ENCODE measurements at regions not wholly inside any gene's neighbourhood (a gene's known extent, or its start where the extent isn't known, plus 50 kb on each side); places are given as distances from the start of the nearest gene placed in this dataset.

- Histone ChIP-seq H3K9me3 (no peaks in the 10 kb centered on the region), H3K4me3 (no peak overlapping the region), H3K27ac (no peak overlapping the region), H3K27me3 (peaks cover 5% of the 10 kb centered on the region), H3K4me1 (peaks cover 0 to 8% (median 0%) of the 10 kb centered on the region in 4 donors), H3K36me3 (no peaks in the 10 kb centered on the region)
- 90% methylated on average over 10 of the region's 10 CpGs; no CpG with 5 or more reads in 1 of the 2 donors for WGBS, 2 donors (ENCODE audit: low coverage in 1 of 2)
- no peak for DNase-seq
- intact Hi-C loops (cut with DNase I; ENCODE audit: low total_unique reads), result no loop called here
- TF ChIP-seq EP300 (IDR thresholded peaks at IDR 0.05; ENCODE audit: low read depth), result no peak
- TF ChIP-seq POLR2A (IDR thresholded peaks at IDR 0.05), result no peak
- TF ChIP-seq, protein P1, sequence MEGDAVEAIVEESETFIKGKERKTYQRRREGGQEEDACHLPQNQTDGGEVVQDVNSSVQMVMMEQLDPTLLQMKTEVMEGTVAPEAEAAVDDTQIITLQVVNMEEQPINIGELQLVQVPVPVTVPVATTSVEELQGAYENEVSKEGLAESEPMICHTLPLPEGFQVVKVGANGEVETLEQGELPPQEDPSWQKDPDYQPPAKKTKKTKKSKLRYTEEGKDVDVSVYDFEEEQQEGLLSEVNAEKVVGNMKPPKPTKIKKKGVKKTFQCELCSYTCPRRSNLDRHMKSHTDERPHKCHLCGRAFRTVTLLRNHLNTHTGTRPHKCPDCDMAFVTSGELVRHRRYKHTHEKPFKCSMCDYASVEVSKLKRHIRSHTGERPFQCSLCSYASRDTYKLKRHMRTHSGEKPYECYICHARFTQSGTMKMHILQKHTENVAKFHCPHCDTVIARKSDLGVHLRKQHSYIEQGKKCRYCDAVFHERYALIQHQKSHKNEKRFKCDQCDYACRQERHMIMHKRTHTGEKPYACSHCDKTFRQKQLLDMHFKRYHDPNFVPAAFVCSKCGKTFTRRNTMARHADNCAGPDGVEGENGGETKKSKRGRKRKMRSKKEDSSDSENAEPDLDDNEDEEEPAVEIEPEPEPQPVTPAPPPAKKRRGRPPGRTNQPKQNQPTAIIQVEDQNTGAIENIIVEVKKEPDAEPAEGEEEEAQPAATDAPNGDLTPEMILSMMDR (IDR thresholded peaks at IDR 0.05), result no peak
- TF ChIP-seq POLR2AphosphoS5 (IDR thresholded peaks at IDR 0.05), result no peak
- in situ Hi-C loops (cut with MboI; ENCODE audit: low pct_ligation_motif_present in 1 of 4, low pct_unique_long_range_greater_than_20kb in 1 of 4, low sequenced_read_pairs in 3 of 4), result no loop called here
These were observed 216.3 kb downstream of the PHETA1 start for GRCh38 chr12:111152561-111152960.

GRCh38 chr12:111150921-111151840 lies 217.7 kb downstream of the PHETA1 start:
- Histone ChIP-seq H3K27ac (no peak overlapping the region), H3K4me1 (peaks cover 0 to 8% (median 0%) of the 10 kb centered on the region in 4 donors), H3K9me3 (no peaks in the 10 kb centered on the region), H3K27me3 (peaks cover 4% of the 10 kb centered on the region), H3K4me3 (no peak overlapping the region), H3K36me3 (no peaks in the 10 kb centered on the region)
- intact Hi-C loops (cut with DNase I; ENCODE audit: low total_unique reads), result no loop called here
- TF ChIP-seq POLR2AphosphoS5 (IDR thresholded peaks at IDR 0.05), result no peak
- no peak for TF ChIP-seq EP300 (IDR thresholded peaks at IDR 0.05; ENCODE audit: low read depth)
- TF ChIP-seq, protein P1 (IDR thresholded peaks at IDR 0.05), result no peak
- no peak for TF ChIP-seq POLR2A (IDR thresholded peaks at IDR 0.05)
- DNase-seq, result no peak
- in situ Hi-C loops (cut with MboI; ENCODE audit: low pct_ligation_motif_present in 1 of 4, low pct_unique_long_range_greater_than_20kb in 1 of 4, low sequenced_read_pairs in 3 of 4), result no loop called here
- WGBS, 2 donors (ENCODE audit: low coverage in 1 of 2), result 38 to 73% methylated on average over 5 to 20 of the region's 20 CpGs

DNA sequence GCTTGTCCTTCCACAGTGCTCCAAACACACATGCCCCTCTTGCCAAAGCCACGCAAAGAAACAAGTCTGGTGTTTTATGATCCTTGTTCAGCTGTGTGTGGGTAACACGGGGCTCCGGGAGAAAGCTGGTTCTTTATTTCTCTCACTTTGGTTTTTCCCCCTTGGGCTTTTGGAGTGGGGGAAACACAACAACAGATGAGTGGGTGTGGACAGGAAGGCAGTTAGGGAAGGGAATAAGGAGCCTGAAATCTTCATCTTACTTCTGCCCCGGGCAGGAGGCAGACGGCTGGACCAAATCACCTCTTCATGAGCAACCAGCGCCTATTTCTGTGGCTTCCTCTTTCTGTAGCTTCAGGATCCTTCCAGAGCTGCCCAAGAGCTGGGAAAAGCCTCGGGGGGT lies 218.5 kb downstream of the PHETA1 start:
- no peaks in the 10 kb centered on the region for H3K9me3 ChIP-seq
- no peak overlapping the region for H3K4me3 ChIP-seq
- in situ Hi-C loops (cut with MboI; ENCODE audit: low pct_ligation_motif_present in 1 of 4, low pct_unique_long_range_greater_than_20kb in 1 of 4, low sequenced_read_pairs in 3 of 4) (no loop called here), intact Hi-C loops (cut with DNase I; ENCODE audit: low total_unique reads) (no loop called here)
- H3K27me3 ChIP-seq, result no peaks in the 10 kb centered on the region
- H3K27ac ChIP-seq, result no peak overlapping the region
- H3K36me3 ChIP-seq, result no peaks in the 10 kb centered on the region
- no peak for DNase-seq
- H3K4me1 ChIP-seq, result peaks cover 0 to 8% (median 0%) of the 10 kb centered on the region in 4 donors
- WGBS, 2 donors (ENCODE audit: low coverage in 1 of 2), result 0 to 7% methylated on average over 1 to 7 of the region's 7 CpGs
- TF ChIP-seq POLR2A (IDR thresholded peaks at IDR 0.05), result no peak
- TF ChIP-seq EP300 (IDR thresholded peaks at IDR 0.05; ENCODE audit: low read depth), result no peak
- no peak for TF ChIP-seq POLR2AphosphoS5 (IDR thresholded peaks at IDR 0.05)
- TF ChIP-seq, protein P1 (IDR thresholded peaks at IDR 0.05), result no peak

GRCh38 chr12:111149299-111149698 lies 219.6 kb downstream of the PHETA1 start:
- H3K27ac ChIP-seq, result no peak overlapping the region
- H3K4me1 ChIP-seq, result peaks cover 0 to 8% (median 0%) of the 10 kb centered on the region in 4 donors
- no peaks in the 10 kb centered on the region for H3K36me3 ChIP-seq
- no peak for DNase-seq
- intact Hi-C loops (cut with DNase I; ENCODE audit: low total_unique reads) (no loop called here), in situ Hi-C loops (cut with MboI; ENCODE audit: low pct_ligation_motif_present in 1 of 4, low pct_unique_long_range_greater_than_20kb in 1 of 4, low sequenced_read_pairs in 3 of 4) (no loop called here)
- H3K27me3 ChIP-seq, result no peaks in the 10 kb centered on the region
- 60 to 69% methylated on average over 3 to 4 of the region's 4 CpGs for WGBS, 2 donors (ENCODE audit: low coverage in 1 of 2)
- TF ChIP-seq POLR2AphosphoS5 (IDR thresholded peaks at IDR 0.05), result no peak
- no peak for TF ChIP-seq POLR2A (IDR thresholded peaks at IDR 0.05)
- TF ChIP-seq, protein P1 (IDR thresholded peaks at IDR 0.05), result no peak
- TF ChIP-seq EP300 (IDR thresholded peaks at IDR 0.05; ENCODE audit: low read depth), result no peak
- no peaks in the 10 kb centered on the region for H3K9me3 ChIP-seq
- no peak overlapping the region for H3K4me3 ChIP-seq

Data from transverse colon (tissue), 4 donors.